GDM1 (cell line): ENCODE measurements at regions not wholly inside any gene's neighbourhood (a gene's known extent, or its start where the extent isn't known, plus 50 kb on each side); places are given as distances from the start of the nearest gene placed in this dataset.

Source experiments
- DNase-seq: peaks from one replicate; lab custom pipeline; 2025; lab: John Stamatoyannopoulos, UW

DNA sequence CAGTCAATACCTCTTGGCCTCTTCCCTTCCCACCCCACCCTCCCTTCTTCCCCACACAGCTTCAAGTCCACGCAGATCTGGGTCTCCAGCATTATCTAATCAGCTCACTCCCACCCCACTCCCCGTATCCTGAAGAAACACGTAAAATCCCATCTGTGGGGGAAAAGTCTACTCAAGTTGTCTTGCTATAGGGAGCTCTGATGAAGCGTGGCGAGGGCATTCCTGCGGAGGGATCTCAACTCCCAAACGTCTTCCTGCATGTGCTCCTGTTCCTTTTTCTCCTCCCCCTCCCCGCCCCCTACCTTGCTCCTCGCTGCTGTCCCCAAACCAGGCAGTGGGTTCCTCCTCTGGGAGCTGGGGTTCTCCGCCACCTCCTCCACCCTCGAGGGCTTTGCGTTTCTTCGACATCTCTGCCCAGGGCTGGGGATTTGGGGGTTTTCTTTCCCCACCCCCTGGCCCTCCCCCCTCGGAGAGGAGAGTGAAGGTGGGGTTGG, 181.8 kb downstream of the TBXT start:
- no peak for DNase-seq

DNA sequence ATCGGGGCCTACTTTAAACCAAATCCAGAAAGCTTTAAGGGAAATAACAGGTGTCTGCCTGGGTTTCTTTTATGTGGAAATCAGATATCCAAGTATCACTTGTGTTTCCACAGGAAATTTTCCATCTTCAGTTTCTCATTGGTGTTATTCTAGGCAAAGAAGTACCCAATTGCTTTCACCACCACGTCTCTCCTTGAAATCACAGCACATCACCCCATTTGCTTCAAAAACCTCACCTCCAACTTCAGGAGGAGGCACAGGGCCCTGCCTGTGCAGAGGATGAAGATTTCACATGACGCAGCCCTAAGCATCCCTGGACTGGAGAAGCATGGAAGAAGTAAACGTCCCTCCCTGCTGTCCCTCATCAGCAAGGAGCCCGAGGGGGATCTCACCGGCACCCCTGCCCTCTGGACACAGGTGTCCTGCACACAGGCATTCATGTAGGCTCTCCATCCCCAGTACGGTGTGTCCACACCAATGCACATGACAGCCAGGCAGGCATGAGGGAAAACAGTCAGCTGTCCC, 182.3 kb downstream of the TBXT start:
- DNase-seq: no peak

DNA sequence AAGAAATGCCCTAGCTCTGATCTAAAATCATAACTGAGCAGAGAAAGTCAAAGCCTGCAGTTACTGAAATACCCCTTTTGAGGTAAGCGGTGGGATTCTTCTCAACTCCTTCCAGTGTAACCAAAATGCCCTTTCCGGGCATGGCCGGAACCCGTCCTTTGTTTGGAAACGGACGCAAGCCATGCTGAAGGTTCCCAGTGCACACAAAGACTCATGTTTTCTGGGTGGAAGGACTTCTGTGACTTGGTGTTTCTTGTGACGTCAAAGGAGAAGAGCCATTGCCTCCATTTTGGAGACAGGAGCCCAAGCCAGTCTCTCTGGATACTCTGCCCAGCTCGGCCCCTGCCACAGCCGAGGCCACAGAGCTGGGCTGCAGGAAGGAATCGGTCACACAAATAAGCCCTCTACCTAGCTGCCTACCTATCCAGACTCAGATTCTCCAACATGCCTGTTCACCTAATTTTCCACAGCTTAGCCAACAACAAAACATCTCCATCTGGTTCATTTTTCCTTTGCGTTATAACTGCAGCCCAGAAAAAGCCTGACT, 182.8 kb downstream of the TBXT start:
- no peak for DNase-seq

DNA sequence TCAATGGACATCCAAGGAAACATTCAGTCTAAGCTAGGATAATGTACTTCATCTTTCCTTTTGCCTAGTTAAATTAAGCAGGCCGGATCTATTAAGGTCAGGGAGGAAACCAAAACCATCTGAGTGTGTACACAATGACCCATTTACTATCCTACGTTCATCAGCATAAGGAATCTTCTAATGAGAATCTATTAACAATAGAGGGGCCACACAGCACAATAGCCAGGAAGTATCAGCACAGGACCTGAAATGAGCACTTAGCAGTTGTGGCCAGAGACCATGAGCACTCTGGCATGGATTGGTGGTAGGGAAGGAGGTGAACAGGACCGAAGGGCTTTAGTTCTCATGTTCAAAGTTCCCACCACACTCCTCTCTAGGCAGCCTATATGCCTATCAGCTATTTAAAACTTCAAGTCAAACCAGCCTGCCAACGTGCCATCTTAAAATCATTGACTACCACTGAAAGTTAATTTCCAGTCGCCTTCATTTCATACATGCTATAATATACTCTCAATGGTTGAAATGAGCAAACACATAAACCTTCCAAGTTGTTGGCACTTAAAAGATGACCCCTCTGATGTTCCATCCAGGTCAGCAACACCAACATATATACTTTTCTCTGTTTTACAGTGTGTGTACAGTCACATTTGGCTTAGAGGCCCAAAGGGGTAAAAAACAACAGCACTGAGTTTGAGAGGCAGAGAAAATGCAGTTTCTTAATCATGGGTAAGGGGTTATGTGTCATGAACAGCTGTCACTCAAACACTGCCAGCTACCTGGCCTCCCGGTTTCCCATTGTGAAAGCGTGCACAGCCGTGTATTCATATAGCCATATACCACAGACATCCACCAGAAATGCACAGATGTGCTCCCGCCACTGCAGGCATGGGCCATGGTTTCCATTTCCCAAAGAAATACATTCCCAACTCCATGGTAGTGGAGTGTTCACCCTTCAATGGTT, 184.3 kb downstream of the TBXT start:
- no peak for DNase-seq

DNA sequence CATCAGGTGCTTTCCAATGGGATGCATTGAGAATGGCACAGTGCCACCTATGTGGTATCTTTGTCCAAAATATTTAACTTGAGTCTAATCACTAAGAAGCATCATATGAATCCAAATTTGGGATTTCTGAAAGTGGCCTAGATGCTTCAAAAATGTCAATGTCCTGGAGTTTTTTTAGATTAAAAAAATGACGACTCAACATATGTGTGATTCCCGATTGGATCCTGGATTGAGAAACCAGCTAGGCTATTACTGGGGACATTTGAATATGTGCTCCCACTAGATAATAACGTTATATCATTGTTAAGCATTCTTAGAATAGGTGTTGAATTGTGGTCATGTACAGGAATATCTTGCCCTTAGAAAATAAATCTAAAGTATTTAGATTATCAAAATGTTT, 189.2 kb downstream of the TBXT start:
- no peak for DNase-seq

DNA sequence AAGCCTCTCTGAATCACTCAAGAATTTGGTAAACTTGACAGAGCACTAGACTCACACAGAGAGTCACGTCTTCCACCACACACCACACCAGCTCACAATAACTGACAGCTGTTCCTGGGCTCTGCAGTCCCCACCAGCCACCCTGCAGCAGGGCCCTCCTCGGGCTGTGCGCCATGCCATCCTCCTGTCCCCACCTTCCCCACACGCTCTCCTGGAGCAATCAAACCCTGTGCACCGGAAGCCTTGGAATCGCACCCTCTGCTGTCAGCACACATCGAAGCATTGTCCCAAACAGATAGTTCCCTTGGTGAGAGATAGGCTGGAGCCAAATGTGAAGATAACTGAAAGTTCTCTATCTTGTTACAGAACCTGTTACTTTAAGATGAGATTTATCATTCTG, 191.0 kb downstream of the TBXT start:
- DNase-seq: no peak

DNA sequence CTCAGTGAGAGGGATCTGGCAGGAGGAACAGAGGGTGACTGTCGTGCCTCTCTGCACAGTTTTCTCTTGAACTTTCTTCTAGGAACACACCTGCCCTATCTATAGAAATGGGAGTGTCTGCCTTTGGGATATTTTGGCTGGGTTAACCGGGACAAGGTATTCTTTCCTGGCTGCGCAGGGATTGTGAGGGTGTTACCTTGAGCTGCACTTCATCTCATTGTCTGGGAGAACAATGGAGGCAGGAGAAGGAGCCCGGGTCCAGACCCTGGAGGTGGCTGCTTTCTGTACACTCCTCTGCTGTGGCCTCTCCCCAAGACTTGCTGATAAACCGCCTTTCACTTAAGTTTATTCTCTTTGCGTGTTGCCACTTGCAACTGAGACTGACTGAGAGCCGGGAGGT, 192.8 kb downstream of the TBXT start:
- DNase-seq: no peak

DNA sequence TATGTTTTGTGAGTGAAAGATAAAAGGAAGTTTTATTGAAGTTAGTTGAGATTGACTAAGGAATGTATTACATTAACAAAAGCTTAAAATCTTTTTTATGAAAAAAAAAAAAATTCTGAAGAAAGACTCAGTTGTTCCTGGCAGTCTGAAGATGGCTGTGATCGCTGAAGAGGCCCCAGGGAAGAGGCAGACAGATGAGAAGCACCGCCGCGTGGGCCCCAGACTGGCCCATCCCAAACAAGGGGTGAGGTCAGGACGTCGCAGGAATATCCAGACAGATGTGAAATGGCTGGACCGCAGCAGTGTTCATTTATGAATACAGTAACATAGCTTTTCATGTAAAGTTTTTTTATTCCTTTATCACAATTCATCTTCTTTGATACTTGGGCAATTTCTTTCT, 194.2 kb downstream of the TBXT start:
- no peak for DNase-seq

DNA sequence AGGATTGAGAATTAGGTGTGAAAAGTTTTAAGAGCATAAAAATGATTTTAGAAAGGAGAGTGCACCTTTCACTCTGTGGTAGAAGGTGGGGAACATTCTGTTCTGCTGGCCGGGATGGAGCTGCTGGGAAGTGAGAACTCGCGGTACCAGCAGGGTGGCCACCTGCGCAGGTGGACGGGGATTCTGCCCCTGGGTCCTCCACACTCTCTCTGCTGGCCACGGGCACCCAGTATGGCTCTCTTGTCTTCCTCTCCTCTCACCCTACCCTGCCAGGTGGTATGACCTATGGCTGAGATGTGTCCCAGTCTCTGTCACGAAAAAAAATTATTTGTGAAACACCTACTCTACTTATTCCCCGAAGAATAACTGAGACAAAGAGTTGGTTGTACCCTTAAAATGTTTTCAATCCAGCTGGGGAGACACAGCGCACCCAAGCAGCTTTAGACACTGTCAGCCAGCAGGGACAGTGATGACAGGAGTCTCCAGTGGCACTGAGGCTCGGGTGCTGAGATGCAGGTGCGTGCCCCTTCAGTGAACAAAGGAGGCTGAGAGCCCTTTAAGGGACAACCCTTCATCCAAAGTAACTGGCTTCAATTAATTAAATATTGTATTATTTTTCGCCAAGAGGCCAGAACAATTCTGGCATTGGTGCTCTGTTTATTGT, 195.4 kb downstream of the TBXT start:
- DNase-seq: no peak

DNA sequence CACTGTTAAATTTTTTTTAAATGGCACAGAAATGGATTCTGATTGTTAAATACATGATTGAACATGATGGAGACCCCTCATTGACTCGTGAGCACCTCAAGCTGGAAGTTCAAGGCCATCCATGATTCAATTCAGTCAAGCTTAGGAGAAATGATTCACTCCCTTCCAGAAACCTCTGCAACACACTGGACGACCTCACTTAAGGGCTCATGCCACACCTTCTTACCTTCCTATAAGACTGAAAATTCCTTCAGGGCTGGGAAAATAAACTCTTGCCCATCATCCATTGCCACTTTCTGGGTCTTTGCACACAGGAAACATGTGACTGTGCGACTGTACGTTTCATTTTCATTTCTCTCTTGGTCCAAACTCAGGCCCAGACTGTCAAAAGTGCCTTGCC, 196.4 kb downstream of the TBXT start:
- DNase-seq: no peak

DNA sequence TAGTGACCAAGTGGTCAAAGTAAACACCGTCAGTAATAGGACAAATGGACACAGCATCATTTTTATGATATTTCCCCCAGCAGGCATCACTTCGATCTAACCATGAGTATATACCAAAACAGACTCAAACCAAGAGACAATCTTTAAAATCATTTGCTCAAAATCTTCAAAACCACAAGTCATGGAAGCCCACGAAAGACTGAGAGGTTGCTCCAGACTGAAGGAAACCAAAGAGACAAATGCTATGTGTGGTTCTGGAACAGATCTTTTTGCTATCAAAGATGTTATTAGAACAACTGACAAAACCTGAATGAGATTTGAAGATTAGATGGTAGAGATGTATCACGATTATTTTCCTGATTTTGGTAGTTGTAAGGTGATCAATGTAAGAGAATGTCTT, 197.7 kb downstream of the TBXT start:
- no peak for DNase-seq

DNA sequence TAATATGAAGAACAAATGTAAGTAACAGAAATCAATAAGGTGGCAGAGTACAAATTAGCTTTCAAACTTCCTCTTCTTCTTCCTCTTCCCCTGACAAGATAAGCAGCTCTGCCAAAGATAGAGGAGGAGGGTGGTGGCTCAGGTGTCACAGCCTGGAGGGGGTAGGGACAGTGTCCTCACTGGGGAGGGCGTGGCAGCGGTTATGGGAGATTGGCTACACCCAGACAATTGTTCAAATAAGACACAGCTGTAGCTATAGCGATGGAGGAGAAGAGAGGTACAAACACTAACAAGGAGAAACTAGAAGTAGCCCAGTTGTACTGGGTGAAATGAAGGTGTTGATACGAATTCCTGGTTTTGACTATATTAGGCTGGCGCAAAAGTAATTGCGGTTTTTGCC, 198.5 kb downstream of the TBXT start:
- DNase-seq: no peak

DNA sequence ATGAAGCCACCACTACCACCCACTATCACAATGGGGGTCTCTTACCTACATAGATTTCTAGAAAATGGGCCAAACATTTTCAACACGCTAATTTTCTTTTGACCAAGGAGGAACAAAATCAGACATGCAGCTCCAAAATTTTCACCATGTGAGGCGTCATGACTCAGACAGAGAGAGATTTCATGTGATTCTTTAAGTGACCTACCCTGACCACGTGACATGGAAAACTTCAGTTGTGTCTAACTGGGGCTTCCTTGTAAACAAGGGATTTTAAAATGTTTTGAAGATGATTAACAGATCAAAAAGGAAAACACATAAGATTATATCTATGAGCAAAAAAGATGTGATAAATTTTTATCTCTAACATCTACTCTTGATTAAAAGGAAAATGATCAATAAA, 199.2 kb downstream of the TBXT start:
- no peak for DNase-seq

DNA sequence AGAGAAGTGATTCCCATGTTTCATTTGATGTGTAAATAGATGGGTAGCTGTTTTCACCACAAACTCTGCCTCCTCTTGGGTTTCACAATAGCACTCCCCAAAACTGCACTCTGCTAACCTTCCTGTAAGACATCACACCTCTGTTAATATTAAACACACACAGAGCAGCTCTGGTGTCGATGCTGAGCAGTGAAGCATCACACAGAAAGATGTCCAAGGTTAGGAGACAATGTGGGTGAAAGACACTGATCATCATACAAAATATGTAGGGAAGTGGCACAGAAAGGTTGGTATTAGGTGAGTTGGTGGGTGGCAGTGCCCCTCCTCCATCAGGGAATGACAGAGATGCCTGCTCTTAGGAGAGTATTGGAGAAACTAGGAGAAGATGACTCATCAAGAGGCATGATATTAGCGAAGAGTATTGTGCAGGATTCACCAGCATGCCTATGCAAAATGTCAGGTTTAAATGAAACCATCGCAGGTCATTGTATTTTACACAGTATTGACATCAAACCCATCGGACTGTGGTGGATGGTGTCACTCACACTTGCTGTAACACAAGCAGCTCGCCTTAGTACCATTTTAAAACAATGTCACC, 199.7 kb downstream of the TBXT start:
- DNase-seq: no peak

DNA sequence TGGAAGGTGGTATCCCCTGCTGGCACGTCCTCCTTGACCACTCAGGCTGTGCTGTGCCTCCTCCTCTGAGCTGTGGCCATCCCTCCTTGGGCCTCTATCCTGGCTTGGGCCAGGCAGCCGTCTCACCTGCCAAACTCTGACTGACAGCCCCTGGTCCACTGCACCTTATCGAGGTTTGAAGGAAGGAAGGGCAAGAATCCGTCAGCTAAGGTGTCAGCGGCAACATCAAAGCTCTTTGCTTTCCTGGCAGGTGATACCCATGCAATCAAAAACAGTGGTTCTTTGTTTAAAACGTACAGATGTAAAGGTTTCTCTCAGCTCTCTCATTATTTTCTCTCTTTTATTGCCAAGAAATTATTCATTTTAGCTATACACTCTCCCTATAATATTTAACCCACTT, 203.9 kb downstream of the TBXT start:
- DNase-seq: no peak

DNA sequence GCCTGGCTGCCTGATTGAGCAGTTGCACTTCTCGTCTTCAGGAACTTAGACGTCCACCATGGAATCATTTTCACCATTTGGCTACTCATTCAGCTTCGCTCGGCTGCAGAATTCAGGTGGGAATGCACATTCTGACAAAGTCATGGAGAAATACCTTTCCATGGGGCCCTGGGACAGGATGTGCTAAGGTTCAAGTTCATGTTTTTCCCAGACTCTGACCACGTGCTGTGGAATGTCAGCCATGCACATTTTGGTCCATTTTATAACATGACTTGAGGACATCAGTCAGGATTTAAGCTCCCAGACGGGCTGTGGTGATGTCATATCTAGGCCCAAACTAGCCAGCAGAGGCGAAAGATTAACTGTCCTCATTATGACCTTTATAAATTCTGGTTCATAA, 205.3 kb downstream of the TBXT start:
- no peak for DNase-seq

DNA sequence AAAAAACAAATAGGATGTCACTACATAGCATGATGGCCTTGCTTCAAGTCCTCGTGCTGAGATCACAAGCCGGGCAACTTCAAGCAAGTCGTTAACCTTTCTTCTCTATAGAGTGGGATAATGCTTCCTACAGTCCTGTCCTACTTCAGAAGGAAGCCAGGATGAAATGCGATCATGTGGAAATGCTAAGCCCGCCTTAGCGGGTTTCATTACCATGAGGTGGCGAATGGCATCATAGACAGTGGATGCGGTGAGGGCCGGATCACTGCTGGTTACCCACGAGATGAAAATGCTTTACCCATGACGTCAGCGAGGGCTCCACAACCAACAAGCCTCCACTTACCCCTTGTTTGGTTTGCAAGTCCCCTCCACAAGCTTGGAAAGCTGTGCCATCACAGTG, 206.4 kb downstream of the TBXT start:
- no peak for DNase-seq

DNA sequence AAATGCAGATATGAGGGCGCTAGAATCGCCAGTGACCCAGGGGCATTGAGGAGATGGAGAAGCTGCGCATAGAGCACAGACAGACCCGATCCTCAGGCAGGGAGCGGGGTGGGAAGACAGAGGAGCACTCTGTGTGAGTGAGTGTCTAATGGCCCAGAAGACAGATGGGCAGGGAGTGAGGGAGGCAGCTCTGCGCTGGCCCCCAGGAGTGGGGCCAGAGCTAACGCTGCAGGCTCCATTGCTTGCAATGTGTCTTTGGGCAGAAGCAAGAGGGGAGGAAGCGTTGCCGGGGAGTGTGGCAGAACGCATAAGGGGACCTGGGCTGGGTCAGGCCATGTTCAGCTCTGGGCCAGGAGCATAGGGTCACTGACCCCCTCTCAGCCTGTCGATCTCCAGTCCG, 207.0 kb downstream of the TBXT start:
- no peak for DNase-seq

DNA sequence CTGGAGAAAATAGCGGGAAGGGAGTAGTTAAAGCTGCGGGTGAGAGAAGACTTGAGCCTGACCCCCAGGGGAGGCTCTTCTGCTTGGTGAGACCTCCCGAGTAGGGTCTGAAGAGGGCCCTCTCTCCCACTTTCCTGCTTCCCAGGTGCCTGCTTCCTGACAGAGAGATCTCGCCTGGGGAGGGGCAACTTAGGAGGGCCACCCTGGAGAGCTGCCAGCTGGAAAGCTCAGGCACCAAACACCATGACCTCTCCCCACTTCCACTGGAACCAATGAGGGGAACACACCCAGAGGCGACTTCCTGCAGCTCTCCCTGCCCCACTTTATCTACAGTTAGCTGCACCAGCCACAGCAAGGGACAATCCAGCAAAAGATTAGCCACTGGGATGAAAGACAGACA, 208.0 kb downstream of the TBXT start:
- no peak for DNase-seq

DNA sequence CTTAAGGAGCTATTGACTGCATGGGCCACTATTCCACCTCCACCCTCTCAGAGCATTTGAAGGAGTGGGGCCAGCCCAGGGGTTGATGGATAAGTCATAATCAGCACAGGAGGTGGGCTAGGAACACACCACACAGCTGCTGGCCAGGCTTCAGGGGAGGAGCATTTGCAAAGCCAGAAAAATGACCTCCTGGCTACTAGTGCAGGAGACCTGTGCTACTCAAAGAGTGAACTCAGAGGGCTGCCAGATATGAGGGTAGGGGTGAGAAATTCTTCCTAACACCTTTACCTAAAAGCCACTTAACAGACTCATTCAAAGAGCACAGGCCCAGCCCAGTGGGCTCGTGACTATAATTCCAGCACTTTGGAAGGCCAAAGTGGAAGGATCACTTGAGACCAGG, 210.8 kb downstream of the TBXT start:
- DNase-seq: no peak

DNA sequence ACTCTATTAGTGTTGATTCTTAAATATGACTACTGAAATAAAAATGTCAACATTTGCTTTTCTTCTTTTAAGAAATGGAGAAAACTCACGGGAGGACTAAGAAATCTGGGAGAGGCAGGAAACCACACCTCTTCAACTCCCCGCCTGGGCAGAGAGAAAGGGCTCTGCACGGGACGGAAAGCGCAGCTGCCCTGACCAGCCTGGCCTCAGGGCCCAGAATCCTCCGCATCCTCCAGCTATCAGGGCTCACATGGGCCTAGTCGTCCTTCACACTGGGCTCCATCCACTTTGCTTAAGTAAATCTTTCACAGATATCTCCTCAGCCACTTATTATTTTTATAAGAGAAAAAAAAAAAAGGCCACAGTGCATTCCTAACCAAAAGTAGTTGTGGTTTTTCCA, 215.1 kb downstream of the TBXT start:
- no peak for DNase-seq

DNA sequence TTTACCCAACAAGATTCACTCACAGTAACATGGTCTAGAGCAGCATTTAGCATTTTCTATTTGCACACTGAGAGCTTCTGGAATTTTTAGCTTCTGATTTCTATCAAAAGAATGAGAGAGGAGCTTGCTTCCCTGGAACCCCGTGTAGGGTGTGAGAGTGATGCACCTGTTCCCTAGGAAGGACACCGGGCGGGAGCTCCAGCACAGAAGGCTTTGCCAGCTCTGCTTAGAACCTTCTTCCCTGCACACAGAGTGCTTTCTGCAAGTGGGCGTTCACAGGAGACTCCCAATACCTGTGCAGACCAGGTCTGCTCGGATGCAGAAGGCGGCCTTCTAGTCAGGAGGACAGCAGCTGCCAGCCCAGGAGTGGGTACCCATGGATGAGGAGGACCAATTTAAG, 217.3 kb downstream of the TBXT start:
- no peak for DNase-seq

DNA sequence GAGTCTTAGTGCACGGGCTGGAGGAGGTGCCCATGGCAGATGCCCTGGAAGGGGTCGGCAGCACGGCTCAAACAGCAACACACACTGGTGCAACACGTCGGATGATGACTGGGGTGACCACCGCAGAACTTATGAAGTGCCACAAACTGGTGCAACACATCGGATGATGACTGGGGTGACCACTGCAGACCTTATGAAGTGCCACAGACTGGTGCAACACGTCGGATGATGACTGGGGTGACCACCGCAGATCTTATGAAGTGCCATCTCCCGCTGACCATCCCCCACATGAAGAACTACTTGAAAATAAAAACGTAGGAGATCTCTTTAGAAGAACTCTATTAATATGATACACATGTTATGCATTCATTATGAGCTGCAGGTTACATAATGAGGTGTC, 218.3 kb downstream of the TBXT start:
- no peak for DNase-seq
